HCT116 (cell line): ENCODE measurements at regions not wholly inside any gene's neighbourhood (a gene's known extent, or its start where the extent isn't known, plus 50 kb on each side); places are given as distances from the start of the nearest gene placed in this dataset.

Experiments
- ATAC-seq: fragments of 200-7000 bp; cut with Tn5 transposase; 2 replicates; pipeline ENCODE4 v1.9.1; 2020; ENCODE audit warnings: mild to moderate bottlenecking, moderate library complexity
- BruUV-seq: library from RNA; stranded (reverse); fragments of 400-500 nt; replicated peaks from 2 replicates; lab custom pipeline; 2021; lab: Mats Ljungman, UMichigan
- CTCF ChIA-PET: fragments of 300-600 bp; sonication (Branson Sonifier 250); formaldehyde crosslinking; loops from one replicate; lab custom pipeline; 2021; ENCODE audit warnings: antibody characterized with exemption; lab: Charles Lee
- POLR2A ChIA-PET: fragments of 300-600, 350-600 bp; sonication (Branson Sonifier 250); formaldehyde crosslinking; loops from one replicate; lab custom pipeline; 2021; ENCODE audit warnings: antibody characterized with exemption; lab: Charles Lee
- RAD21 ChIA-PET, 2 experiments: fragments of 300-600 bp; sonication (Branson Sonifier 250); formaldehyde crosslinking; loops; one replicate each; lab custom pipeline; 2023; ENCODE audit warnings: low total read pairs in 2 of 2; ENCODE audit not compliant: uncharacterized antibody in 2 of 2, unreplicated experiment in 2 of 2, low non-redundant PET in 1 of 2; lab: Charles Lee
- DNase-seq: peaks from one replicate; pipeline ENCODE4 v3.0.0-alpha.2; 2010; ENCODE audit warnings: low read depth, low spot score
- H2AFZ ChIP-seq: fragments of 200-600 bp; shearing (Covaris generic), sonication (generic); 2 replicates; pipeline ENCODE4 v1.6.1; 2017; ENCODE audit warnings: low read depth, mixed run types, mixed read lengths, antibody characterized with exemption, low read length; ENCODE audit not compliant: poor library complexity, severe bottlenecking
- H3K27ac ChIP-seq: 2 replicates; pipeline ENCODE4 v1.5.1; 2012; ENCODE audit warnings: low read depth, low read length
- H3K27me3 ChIP-seq: fragments of 200-600 bp; sonication (generic); 2 replicates; pipeline ENCODE4 v1.6.1; 2016; ENCODE audit warnings: mixed run types, low read length, mixed read lengths; ENCODE audit not compliant: insufficient read depth
- H3K36me3 ChIP-seq, 2 experiments: fragments of 200-500 bp in 1 of 2; fragments of 200-600 bp in 1 of 2; sonication (Bioruptor generic) in 1 of 2; sonication (generic) in 1 of 2; 2 replicates each; pipeline versions ENCODE4 v1.5.1 to v1.6.1; 2014 to 2016; ENCODE audit warnings: low read length in 2 of 2, inconsistent platforms in 1 of 2, mixed read lengths in 1 of 2, mixed run types in 1 of 2; ENCODE audit not compliant: insufficient read depth in 2 of 2, control insufficient read depth in 1 of 2
- H3K4me1 ChIP-seq, 2 experiments: fragments of 200-600 bp in 1 of 2; sonication (generic) in 1 of 2; 2 replicates each; pipeline versions ENCODE4 v1.5.1 to v1.6.1; 2012 to 2017; ENCODE audit warnings: low read length in 2 of 2, inconsistent platforms in 1 of 2, mild to moderate bottlenecking in 1 of 2, mixed read lengths in 1 of 2, mixed run types in 1 of 2, moderate library complexity in 1 of 2; ENCODE audit not compliant: insufficient read depth in 2 of 2, control insufficient read depth in 1 of 2
- H3K4me2 ChIP-seq: fragments of 200-600 bp; sonication (generic); 2 replicates; pipeline ENCODE4 v1.6.1; 2017; ENCODE audit warnings: mixed run types, low read length, mixed read lengths
- H3K4me3 ChIP-seq, 2 experiments: fragments of 200-600 bp in 1 of 2; sonication (generic) in 1 of 2; replicated peaks in 1 of 2; 2 replicates each; pipeline ENCODE4 v1.5.1; 2011 to 2016; ENCODE audit warnings: low read length in 2 of 2, control low read depth in 1 of 2, low read depth in 1 of 2, mild to moderate bottlenecking in 1 of 2, mixed read lengths in 1 of 2, mixed run types in 1 of 2
- H3K79me2 ChIP-seq: fragments of 200-600 bp; sonication (generic); 2 replicates; pipeline ENCODE4 v1.6.1; 2017; ENCODE audit warnings: mild to moderate bottlenecking, mixed run types, low read length, moderate library complexity, mixed read lengths; ENCODE audit not compliant: insufficient read depth
- H3K9ac ChIP-seq: fragments of 200-600 bp; sonication (generic); 2 replicates; pipeline ENCODE4 v1.6.1; 2016; ENCODE audit warnings: low read length, mixed read lengths
- H3K9me2 ChIP-seq: fragments of 200-600 bp; sonication (generic), shearing (Covaris generic); 2 replicates; pipeline ENCODE4 v1.6.1; 2017; ENCODE audit warnings: mixed run types, mild to moderate bottlenecking, moderate library complexity; ENCODE audit not compliant: insufficient read depth
- H3K9me3 ChIP-seq, 2 experiments: fragments of 200-500 bp in 1 of 2; fragments of 200-600 bp in 1 of 2; sonication (Bioruptor generic) in 1 of 2; sonication (generic) in 1 of 2; 2 replicates each; pipeline ENCODE4 v1.6.1; 2014 to 2017; ENCODE audit warnings: low read length in 2 of 2, mixed read lengths in 2 of 2, inconsistent platforms in 1 of 2, low read depth in 1 of 2, mild to moderate bottlenecking in 1 of 2, mixed run types in 1 of 2, moderate library complexity in 1 of 2; ENCODE audit not compliant: control insufficient read depth in 1 of 2, insufficient read depth in 1 of 2
- H4K20me1 ChIP-seq: fragments of 200-600 bp; sonication (generic), shearing (Covaris generic); 2 replicates; pipeline ENCODE4 v1.6.1; 2017; ENCODE audit warnings: mixed run types, mild to moderate bottlenecking, moderate library complexity; ENCODE audit not compliant: insufficient read depth
- ATF3 ChIP-seq: IDR thresholded peaks from 2 replicates; pipeline ENCODE4 v1.6.1; 2012
- CBX3 ChIP-seq: IDR thresholded peaks from 2 replicates; pipeline ENCODE4 v1.6.1; 2012; ENCODE audit warnings: low read depth
- EGR1 ChIP-seq: IDR thresholded peaks from 2 replicates; pipeline ENCODE4 v1.6.1; 2012; ENCODE audit warnings: low read depth
- ELF1 ChIP-seq: IDR thresholded peaks from 2 replicates; pipeline ENCODE4 v1.6.1; 2012; ENCODE audit warnings: low read depth, borderline replicate concordance
- EZH2phosphoT487 ChIP-seq: fragments of 200-600 bp; IDR thresholded peaks from 2 replicates; pipeline ENCODE4 v1.6.1; 2018; ENCODE audit warnings: antibody characterized with exemption, borderline replicate concordance
- MAX ChIP-seq: IDR thresholded peaks from 2 replicates; pipeline ENCODE4 v1.6.1; 2012
- POLR2A ChIP-seq: IDR thresholded peaks from 2 replicates; pipeline ENCODE4 v1.7.0; 2011; ENCODE audit warnings: borderline replicate concordance; ENCODE audit not compliant: insufficient read depth, insufficient read length; ENCODE audit errors: extremely low read depth
- POLR2AphosphoS5 ChIP-seq: IDR thresholded peaks from 2 replicates; pipeline ENCODE4 v1.6.1; 2011; ENCODE audit warnings: mild to moderate bottlenecking, low read depth, low read length, moderate library complexity
- SP1 ChIP-seq: IDR thresholded peaks from 2 replicates; pipeline ENCODE4 v1.6.1; 2012; ENCODE audit warnings: low read depth
- SRF ChIP-seq: IDR thresholded peaks from 2 replicates; pipeline ENCODE4 v1.6.1; 2012; ENCODE audit warnings: low read depth
- YY1 ChIP-seq: IDR thresholded peaks from 2 replicates; pipeline ENCODE4 v1.6.1; 2011; ENCODE audit warnings: low read length, low read depth, moderate library complexity, mild to moderate bottlenecking; ENCODE audit not compliant: insufficient replicate concordance; ENCODE audit errors: extremely low read depth
- ZBTB33 ChIP-seq: IDR thresholded peaks from 2 replicates; pipeline ENCODE4 v1.6.1; 2011; ENCODE audit warnings: mild to moderate bottlenecking, low read length, moderate library complexity; ENCODE audit not compliant: insufficient replicate concordance; ENCODE audit errors: extremely low read depth
- ZFX ChIP-seq: fragments of 450-650 bp; IDR thresholded peaks from 2 replicates; pipeline ENCODE4 v1.6.1; 2017
- intact Hi-C: fragments of 100-400 bp; cut with micrococcal nuclease; formaldehyde crosslinking; loops from 2 replicates; pipeline ENCODE4 v1.10.0; 2022
- TF ChIP-seq, protein P1 (sequence below), 3 experiments: fragments of 200-600 bp in 1 of 3; sonication (generic) in 1 of 3; IDR thresholded peaks in 2 of 3; conservative IDR thresholded peaks in 1 of 3; 2 replicates each; pipeline ENCODE4 v1.5.1; 2012 to 2017; ENCODE audit warnings: low read depth in 2 of 3, low read length in 2 of 3, antibody characterized with exemption in 1 of 3, borderline replicate concordance in 1 of 3, control low read depth in 1 of 3, mild to moderate bottlenecking in 1 of 3, mixed read lengths in 1 of 3, mixed run types in 1 of 3, moderate library complexity in 1 of 3; ENCODE audit not compliant: insufficient read depth in 1 of 3

- TF ChIP-seq ATF3 = no peak
- no peak for TF ChIP-seq SP1
- no peak for TF ChIP-seq CBX3
- no peak for TF ChIP-seq SRF
- no peak for TF ChIP-seq EZH2phosphoT487
- TF ChIP-seq POLR2AphosphoS5 = no peak
- no peak for TF ChIP-seq MAX
- TF ChIP-seq EGR1 = no peak
- no peak for TF ChIP-seq ZBTB33
- TF ChIP-seq POLR2A = no peak
- TF ChIP-seq, protein P1, sequence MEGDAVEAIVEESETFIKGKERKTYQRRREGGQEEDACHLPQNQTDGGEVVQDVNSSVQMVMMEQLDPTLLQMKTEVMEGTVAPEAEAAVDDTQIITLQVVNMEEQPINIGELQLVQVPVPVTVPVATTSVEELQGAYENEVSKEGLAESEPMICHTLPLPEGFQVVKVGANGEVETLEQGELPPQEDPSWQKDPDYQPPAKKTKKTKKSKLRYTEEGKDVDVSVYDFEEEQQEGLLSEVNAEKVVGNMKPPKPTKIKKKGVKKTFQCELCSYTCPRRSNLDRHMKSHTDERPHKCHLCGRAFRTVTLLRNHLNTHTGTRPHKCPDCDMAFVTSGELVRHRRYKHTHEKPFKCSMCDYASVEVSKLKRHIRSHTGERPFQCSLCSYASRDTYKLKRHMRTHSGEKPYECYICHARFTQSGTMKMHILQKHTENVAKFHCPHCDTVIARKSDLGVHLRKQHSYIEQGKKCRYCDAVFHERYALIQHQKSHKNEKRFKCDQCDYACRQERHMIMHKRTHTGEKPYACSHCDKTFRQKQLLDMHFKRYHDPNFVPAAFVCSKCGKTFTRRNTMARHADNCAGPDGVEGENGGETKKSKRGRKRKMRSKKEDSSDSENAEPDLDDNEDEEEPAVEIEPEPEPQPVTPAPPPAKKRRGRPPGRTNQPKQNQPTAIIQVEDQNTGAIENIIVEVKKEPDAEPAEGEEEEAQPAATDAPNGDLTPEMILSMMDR (IDR thresholded peaks at IDR 0.05 in 2 of 3, conservative IDR thresholded peaks at IDR 0.05 in 1 of 3; ENCODE audit: borderline replicate concordance in 1 of 3, insufficient read depth in 1 of 3, low read depth in 2 of 3, low read length in 2 of 3) = no peak
- TF ChIP-seq ZFX = no peak
- TF ChIP-seq ELF1 = no peak
- TF ChIP-seq YY1 = no peak
- no peaks in the 10 kb centered on the region for H3K36me3 ChIP-seq
- H3K9me3 ChIP-seq = no peaks in the 10 kb centered on the region
- no peaks in the 10 kb centered on the region for H3K79me2 ChIP-seq
- DNase-seq (no peak), ATAC-seq (peak; percentile 76)
- no peak overlapping the region for H2AFZ ChIP-seq
- ChIA-PET RAD21 (no interaction called here), POLR2A (no interaction called here), CTCF (no interaction called here)
- H3K27me3 ChIP-seq = 0 out of 2 replicates have a peak, but pooled peaks cover 7% of the 10 kb centered on the region
- H3K9ac ChIP-seq = no peak overlapping the region
- H3K4me1 ChIP-seq = peaks cover 0 to 10% of the 10 kb centered on the region in 2 experiments; a peak in 1 of 4 replicates
- intact Hi-C loops = no loop called here
- no TSS peak for BruUV-seq
- 0 out of 2 replicates have a peak overlapping the region, but pooled peaks have one; percentile 16 for H3K4me2 ChIP-seq
- no peak overlapping the region for H3K4me3 ChIP-seq
- H3K27ac ChIP-seq = no peak overlapping the region
- no peaks in the 10 kb centered on the region for H4K20me1 ChIP-seq
- no peaks in the 10 kb centered on the region for H3K9me2 ChIP-seq
These were observed 67.9 kb upstream of the ZBTB40 start for GRCh38 chr1:22383526-22384294.
